Progenitor cell of endocrine pancreas (in vitro differentiated cells): ENCODE measurements at regions not wholly inside any gene's neighbourhood (a gene's known extent, or its start where the extent isn't known, plus 50 kb on each side); places are given as distances from the start of the nearest gene placed in this dataset.

Experiments
- DNase-seq: peaks from one replicate; pipeline ENCODE4 v3.0.0; 2021; ENCODE audit warnings: low spot score; ENCODE audit not compliant: unreplicated experiment
- H3K27ac Mint-ChIP-seq: 2 replicates; pipeline ENCODE4 v1.8.0; 2021; ENCODE audit warnings: mild to moderate bottlenecking, moderate library complexity, mixed read lengths
- H3K27me3 Mint-ChIP-seq: 2 replicates; pipeline ENCODE4 v1.8.0; 2021; ENCODE audit warnings: mixed read lengths
- H3K36me3 Mint-ChIP-seq: 2 replicates; pipeline ENCODE4 v1.8.0; 2022; ENCODE audit warnings: mixed read lengths; ENCODE audit not compliant: insufficient read depth
- H3K4me1 Mint-ChIP-seq: 2 replicates; pipeline ENCODE4 v1.8.0; 2021; ENCODE audit warnings: low read depth, mixed read lengths
- H3K4me3 Mint-ChIP-seq: 2 replicates; pipeline ENCODE4 v1.8.0; 2021; ENCODE audit warnings: low read depth, mild to moderate bottlenecking, moderate library complexity, mixed read lengths
- H3K9me3 Mint-ChIP-seq: 2 replicates; pipeline ENCODE4 v1.8.0; 2021; ENCODE audit warnings: low read depth, mixed read lengths
- CTCF ChIP-seq: fragments of 200-600 bp; sonication (generic); IDR thresholded peaks from one replicate; pipeline ENCODE4 v1.5.0; 2021; ENCODE audit warnings: antibody characterized with exemption, mild to moderate bottlenecking; ENCODE audit not compliant: unreplicated experiment

GRCh38 chr1:30819244-30819571 lies 61.6 kb upstream of the LAPTM5 start:
- H3K27me3 Mint-ChIP-seq = peaks cover 38% of the 10 kb centered on the region
- no peaks in the 10 kb centered on the region for H3K36me3 Mint-ChIP-seq
- no peaks in the 10 kb centered on the region for H3K9me3 Mint-ChIP-seq
- peaks cover 3% of the 10 kb centered on the region for H3K4me1 Mint-ChIP-seq
- H3K27ac Mint-ChIP-seq = no peak overlapping the region
- no peak for TF ChIP-seq CTCF
- no peak for DNase-seq
- H3K4me3 Mint-ChIP-seq = no peak overlapping the region

DNA sequence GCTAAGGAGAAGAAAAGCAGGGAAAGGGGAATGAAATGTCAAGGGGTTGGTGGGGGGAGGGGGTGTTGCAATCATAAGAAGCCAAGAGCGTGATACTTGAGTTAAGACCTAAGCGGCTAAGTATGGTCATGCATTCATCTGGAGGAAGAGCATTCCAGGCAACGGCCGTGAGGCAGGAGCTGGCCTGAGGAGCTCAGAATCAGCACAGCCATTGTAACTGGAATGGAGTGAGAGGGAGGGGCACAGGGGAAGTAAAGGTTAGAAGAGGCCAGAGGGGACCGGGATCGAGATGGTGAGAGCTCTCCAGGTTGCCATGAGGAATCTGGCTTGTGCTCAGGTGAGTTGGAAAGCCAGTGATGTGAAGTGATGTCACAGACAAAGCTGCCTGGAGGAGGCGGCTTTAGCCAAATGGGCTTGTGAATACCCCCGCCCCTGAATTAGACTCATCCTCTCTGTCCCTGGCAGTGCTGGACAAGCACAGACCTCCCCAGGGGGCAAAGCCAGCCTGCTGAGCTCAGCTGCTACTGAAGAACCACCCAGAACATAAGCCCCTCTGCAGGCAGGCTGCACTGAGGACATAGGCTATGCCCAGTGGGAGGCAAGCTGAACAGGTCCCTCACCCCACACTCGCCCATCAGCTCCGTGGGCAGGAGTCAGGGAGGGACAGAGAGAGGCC lies 61.1 kb upstream of the LAPTM5 start:
- Mint-ChIP-seq H3K36me3 (no peaks in the 10 kb centered on the region), H3K4me3 (no peak overlapping the region), H3K4me1 (peaks cover 1% of the 10 kb centered on the region), H3K27me3 (peaks cover 38% of the 10 kb centered on the region), H3K27ac (no peak overlapping the region), H3K9me3 (no peaks in the 10 kb centered on the region)
- no peak for DNase-seq
- TF ChIP-seq CTCF = no peak

DNA sequence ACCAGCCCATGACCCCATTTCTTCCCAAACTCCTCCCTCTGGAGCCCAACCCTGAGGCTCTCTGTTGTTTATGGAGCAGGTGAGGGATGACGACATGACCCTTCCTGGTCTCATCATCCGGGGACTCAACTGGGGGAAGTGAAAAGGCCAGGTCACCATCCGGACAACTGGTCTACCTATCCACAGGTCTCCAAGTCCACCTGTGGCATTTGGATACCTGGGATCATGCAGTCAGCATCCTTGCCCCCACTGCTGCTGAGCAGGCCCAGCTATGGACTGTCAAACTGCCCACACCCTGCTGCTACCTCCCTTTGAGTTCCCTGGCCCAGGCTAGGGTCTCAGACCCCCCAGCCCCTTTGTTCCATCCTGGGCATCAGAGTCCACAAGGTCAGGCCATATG lies 60.0 kb upstream of the LAPTM5 start:
- Mint-ChIP-seq H3K4me3 (no peak overlapping the region), H3K27me3 (peaks cover 40% of the 10 kb centered on the region), H3K9me3 (no peaks in the 10 kb centered on the region), H3K4me1 (no peaks in the 10 kb centered on the region), H3K27ac (no peak overlapping the region), H3K36me3 (no peaks in the 10 kb centered on the region)
- no peak for DNase-seq
- no peak for TF ChIP-seq CTCF

DNA sequence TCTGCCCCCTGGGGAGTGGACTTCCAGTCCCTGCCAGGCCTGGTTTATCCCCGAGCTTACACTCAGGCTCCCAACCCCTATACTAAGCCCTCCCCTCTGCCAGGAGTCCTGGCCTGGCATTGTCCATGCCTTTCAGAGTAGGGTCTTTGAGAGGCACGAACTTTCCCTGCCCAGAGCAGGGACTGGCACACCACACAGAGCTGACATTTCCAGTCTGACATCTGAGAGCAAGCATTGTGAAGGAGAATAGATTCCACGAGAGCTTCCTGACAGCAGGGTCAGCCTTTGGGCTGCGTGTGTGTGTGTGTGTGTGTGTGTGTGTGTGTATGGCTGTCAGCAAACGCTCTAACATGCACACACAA lies 59.5 kb upstream of the LAPTM5 start:
- no peaks in the 10 kb centered on the region for H3K9me3 Mint-ChIP-seq
- no peak overlapping the region for H3K27ac Mint-ChIP-seq
- no peak overlapping the region for H3K4me3 Mint-ChIP-seq
- no peaks in the 10 kb centered on the region for H3K36me3 Mint-ChIP-seq
- TF ChIP-seq CTCF = no peak
- no peaks in the 10 kb centered on the region for H3K4me1 Mint-ChIP-seq
- H3K27me3 Mint-ChIP-seq = peaks cover 41% of the 10 kb centered on the region
- DNase-seq = no peak

DNA sequence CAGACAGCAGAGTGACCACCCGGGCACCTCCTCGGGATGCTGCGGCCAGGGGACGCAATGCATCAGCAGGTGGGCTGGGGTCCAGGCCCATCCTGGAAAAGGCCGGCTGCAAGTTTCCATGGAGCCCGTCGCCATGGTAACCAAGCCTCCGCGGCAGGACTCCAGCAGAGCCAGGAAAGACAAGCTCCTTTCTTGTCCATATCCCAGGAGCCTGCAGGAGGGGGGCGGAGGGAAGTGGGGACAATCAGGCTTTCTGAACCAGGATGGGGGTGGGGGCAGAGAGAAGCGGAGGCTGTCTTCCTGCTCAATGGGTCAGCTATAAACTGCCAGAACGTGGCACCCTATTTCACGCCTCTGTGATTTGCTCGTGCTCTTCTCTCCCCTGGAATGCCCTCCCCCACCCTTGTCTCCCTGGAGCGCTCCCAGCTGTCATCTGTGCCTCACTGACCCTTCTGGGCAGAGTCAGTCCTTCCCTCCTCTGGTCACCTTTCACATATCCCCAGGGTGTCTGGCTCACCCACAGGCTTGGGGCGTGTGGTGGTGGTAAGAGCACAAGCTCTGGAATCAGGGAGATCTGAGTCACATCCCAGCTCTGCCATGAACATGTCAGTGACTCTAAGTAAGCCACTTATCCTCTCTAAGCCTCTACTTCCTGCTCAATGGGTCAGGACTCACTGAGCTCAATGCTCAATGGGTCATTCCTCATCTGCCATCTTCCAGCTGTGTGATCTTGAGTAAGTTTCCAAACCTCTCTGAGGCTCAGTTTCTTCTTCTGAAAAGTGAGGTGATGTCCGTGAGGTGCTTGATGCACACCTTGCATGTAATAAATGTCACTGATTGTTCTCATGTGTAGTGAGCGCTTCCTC lies 58.9 kb upstream of the LAPTM5 start:
- no peaks in the 10 kb centered on the region for H3K9me3 Mint-ChIP-seq
- H3K27me3 Mint-ChIP-seq = peaks cover 40% of the 10 kb centered on the region
- DNase-seq = peak; percentile 42
- no peaks in the 10 kb centered on the region for H3K36me3 Mint-ChIP-seq
- no peak for TF ChIP-seq CTCF
- no peak overlapping the region for H3K4me3 Mint-ChIP-seq
- H3K27ac Mint-ChIP-seq = no peak overlapping the region
- no peaks in the 10 kb centered on the region for H3K4me1 Mint-ChIP-seq
